HG03280 (cell line): ENCODE measurements at regions not wholly inside any gene's neighbourhood (a gene's known extent, or its start where the extent isn't known, plus 50 kb on each side); places are given as distances from the start of the nearest gene placed in this dataset.

ENCODE experiments used
- ATAC-seq: cut with Tn5 transposase; IDR thresholded peaks from one replicate; pipeline ENCODE4 v1.9.1; 2021; ENCODE audit warnings: mild to moderate bottlenecking, moderate library complexity; ENCODE audit not compliant: unreplicated experiment

DNA sequence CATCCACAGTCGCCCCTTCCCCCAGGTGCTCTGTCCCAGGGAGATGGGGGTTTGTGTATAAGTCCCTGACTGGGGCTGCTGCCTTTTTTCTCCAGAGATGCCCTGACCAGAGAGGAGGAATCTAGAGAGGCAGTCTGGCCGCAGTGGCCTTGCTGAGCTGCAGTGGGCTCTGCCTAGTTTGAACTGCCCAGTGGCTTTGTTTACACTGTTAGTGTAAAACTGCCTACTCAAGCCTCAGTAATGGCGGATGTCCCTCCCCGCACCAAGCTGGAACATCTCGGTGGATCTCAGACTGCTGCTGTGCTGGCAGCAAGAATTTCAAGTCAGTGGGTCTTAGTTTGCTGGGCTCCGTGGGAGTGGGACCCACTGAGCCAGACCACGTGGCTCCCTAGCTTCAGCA lies 102.6 kb upstream of the GIMD1 start:
- ATAC-seq, result no peak

DNA sequence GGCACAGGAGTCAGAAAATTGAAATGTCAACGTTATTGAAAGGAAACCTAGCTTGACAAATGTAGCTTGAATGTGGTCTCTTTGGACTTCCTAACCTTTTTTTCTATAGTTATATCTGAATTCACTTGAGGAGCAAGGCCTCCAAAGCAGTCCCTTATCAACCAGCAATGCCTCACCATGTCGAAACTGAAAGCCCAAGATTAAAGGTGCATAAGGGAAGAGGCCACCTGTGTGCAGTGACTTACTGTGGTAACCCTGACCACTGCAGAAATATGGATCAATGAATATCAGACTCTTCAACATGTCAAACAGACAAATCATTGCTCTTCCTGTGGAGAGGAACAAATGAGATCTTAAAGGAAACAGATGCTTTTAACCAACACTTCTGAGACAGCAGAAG lies 95.0 kb upstream of the GIMD1 start:
- no peak for ATAC-seq

DNA sequence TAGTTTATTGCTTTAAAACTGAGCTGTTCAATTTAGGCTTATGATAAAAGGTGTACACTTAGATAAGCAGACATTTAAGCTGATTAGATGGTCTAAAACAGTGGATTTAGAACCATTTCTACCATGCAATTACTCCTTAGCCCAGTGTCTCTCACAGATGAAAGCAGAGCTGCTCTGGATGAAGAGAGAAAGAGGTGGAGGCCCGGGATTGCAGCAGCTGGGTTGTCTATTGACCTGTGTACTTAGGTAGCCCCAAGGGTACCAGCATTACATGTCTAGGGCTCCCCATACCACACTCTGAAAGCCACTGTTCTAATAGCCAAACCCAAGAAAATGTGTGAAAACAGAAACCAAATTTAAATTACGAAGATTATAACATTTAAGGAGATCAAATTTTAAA lies 86.0 kb upstream of the GIMD1 start:
- ATAC-seq, result no peak

DNA sequence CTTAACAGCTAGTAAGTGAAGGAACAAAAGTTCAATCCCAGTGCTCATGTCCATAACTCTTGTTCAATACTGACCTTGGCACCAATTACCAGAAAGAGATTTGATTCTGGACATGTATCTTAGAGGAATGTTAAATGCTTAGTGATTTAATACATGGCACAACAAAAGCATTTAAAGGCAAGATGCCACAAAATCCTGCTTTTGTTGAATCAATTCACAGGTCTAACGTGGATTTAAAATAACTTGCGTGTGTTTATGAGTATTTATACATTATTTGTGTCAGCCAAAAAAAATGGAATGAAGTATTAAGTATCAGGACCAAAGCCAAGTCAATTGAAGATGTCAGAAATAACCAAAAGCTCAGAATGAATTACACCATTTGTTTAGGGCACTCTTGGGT lies 85.4 kb upstream of the GIMD1 start:
- no peak for ATAC-seq

DNA sequence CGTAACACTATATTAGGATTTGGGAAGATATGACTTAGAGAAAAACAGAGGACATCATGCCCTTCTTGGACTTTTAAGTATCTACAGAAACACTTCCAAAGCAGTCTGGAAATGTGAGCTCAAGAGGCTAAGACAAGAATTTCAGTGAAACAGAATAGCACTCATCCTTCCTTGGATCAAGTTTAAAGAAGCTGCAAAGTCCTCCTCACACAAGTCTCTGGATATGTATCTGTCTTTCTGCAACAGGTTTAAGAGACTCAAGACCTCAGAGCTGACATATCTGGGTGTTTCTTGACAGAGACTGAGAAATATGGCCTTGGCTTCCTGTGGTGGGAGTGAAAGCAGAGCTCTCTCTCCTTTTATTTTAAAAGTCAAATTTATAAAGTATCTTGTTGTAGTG lies 82.5 kb upstream of the GIMD1 start:
- ATAC-seq, result no peak

DNA sequence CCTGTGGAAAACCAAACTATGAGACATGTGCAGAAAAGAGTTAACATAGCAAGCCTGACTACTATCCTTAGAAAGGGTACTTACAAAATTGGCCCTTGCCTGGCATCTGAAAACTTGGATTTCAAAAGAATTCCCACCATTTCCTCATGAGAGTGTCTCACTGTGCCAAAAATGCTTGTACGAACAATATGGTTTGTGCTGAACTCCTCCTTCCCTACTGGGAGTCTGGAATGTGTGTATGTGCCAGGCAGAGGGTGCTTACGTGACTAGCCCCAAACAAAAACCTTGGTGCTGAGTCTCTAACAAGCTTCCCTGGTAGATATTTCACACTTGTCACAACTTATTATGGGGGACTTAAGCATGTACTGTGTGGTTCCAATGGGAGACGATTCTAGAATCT lies 81.7 kb upstream of the GIMD1 start:
- no peak for ATAC-seq

DNA sequence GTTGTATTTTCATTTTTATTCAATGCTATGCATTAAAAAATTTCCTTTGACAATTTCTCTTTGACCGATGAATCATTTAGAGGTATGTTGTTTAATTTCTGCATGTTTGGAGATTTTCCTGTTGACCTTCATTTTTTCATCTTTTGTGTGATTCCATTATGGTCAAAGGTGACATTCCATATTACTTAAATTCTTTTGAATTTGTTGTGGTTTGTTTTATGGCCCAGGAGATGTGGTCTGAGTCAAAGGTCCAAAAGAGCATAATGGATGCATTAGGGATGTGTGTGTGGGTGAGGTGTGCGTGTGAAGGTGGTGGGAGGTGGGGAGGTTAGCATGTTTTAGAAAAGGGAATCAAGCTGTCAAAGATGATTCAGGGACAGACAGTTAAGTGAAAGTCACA lies 76.0 kb upstream of the GIMD1 start:
- no peak for ATAC-seq

DNA sequence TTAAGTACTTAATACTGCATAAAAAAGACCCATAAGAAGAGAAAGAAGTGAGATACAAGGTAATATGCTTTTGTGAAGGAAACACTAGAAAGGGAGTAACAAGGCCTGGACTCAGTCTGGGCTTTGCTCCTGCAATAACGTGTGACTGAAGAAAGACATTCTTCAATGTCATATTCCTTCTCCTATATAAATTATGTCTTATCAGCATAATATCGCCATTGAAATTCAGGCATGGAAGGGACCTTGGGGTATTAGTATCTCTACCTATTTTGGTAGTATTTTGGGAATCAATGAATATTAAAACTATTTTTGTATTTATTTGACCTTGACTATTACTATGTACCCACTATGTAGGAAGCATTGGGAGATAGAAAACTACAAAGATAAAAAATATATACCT lies 62.2 kb upstream of the GIMD1 start:
- no peak for ATAC-seq

DNA sequence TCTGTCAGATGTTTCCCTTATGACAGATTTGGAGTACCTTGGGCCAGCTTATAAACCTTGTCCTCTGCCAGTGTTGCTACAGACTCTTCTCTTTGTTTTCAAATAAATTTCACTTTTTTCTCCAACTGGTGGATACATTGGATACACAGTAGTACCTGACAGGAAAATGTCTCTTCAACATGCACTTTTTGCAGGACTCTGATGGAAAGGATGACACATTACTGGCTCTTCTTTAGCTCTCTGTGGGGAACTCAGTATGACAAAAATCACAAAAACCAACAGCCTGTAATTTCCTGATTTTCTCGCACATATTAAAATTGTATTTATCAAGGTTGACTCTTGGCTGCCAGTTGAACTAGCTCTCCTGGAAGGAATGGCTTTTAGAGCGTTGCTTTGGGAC lies 61.3 kb upstream of the GIMD1 start:
- no peak for ATAC-seq

DNA sequence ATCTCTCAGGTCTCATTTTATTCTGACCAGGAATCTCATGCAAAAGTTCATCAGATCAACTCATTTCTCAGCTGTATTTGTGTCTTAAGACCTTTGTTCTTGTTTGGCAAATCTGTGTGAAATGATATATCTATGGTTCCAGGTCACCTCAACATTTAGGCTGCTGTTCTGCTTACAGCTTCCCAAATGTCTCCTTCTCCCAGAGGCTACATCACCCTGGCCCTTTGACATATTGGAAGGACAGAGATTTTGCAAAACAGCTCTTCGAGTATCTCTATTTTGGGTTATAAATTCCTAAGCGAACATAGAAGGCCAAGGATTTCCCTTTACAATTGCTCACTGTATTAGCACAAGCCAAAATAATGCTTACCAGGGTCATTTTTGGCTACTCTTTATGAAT lies 57.5 kb upstream of the GIMD1 start:
- no peak for ATAC-seq

DNA sequence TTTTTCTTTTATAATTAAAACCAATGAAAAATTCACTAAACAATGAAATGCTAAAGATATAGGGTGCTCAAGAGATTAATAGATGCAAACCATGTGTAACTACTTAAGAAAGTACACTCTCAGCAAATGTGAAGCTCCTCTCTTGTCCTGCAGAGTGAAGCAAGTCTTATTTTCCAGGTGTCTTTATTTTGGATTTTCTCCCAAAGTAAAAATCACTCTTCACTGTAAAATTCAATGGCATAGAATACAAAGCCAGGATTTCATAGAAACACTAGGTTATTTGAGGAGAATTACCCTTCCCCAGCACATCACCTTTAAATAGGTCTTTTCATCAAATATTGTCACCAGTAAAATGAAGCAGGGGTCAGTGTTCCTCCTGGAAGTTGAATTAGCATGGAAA lies 57.0 kb upstream of the GIMD1 start:
- no peak for ATAC-seq

DNA sequence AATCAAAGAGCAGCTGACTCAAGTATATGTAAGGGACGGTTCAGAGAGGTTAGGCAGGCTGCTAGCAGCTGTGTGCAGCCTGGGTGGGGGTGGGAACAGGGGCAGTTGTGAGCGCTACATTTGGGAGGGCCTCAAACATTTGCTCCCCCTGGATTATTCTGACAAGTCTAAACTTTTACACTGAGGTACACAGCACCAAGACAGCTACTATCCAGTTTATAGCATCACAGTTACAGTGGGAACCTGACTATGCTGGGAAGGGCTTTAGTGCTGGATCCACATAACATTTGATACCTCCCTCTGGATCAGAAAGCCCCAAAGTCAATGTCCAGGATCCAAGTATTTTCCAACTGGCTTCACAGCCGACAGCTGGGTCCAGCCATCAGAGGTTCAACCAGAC lies 55.8 kb upstream of the GIMD1 start:
- ATAC-seq, result no peak

DNA sequence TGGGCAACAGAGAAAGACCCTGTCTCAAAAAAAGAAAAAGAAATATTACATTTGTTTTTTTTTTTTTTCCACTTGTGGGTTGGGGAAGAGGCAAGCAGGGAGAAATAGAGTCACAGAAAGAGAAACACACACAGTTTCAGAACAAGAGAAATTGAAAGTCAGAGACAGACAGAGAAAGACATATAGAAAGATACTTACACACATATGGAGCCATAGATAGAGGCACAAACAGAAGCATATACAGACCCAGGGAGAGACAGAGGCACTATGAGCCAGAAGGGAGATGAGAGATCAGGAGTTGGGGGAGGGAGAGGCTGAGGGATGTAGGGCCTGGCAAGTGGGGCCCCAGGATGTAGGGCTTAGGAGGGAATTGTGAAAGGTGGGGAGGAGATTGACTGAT lies 55.2 kb upstream of the GIMD1 start:
- no peak for ATAC-seq

DNA sequence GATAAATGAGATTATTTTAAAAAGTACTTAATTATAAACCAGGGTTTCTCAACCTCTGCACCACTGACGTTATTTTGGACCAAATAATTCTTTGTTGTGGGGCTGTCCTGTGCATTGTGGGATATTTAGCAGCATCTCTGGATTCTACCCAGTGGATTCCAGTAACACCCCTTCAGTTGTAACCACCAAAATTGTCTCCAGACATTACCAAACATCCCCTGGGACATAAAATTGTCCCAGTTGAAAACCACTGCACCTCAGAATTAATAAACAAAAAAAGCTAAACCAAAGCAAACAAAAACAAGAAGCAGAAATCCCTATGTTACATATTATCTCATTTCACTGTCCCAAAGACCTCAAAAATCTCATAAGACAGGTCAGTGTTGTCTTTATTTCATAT lies 54.2 kb upstream of the GIMD1 start:
- ATAC-seq, result no peak

DNA sequence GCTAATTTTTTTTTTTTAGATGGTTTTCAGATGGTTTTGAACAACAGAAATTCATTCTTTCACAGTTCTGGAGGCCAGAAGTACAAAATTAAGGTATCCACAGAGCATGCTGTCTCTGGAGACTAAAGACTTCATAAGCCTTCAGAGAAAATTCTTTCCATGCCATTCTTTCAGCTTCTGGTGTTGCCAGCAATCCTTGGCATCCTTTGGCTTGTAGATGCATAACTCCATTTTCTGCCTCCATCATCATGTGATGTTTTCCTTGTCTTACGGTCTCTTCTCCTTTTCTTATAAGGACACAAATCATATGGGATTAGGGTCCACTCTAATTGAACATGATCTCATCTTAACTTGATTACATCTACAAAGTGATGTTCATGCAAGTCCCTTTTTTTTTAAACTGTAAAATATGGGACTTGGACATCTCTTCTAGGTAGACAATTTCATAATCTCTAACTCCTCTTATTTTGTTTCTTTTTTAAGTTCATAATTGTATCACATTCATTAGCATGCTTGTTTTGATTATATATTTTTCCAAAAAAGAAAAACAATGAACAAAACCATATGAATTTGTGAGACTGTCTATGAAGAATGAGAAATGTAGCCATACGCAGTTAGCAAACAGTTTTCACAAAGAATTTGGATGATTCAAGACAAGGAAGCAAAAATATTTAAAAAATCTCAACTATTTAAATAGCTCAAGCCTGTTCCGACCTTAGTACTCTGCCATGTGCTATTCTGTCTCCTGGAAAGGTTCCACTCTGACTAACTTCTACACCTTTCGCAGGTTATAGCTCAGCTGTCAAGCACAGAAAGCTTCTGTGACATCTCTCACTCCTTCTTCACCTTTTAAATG lies 53.1 kb upstream of the GIMD1 start:
- no peak for ATAC-seq

DNA sequence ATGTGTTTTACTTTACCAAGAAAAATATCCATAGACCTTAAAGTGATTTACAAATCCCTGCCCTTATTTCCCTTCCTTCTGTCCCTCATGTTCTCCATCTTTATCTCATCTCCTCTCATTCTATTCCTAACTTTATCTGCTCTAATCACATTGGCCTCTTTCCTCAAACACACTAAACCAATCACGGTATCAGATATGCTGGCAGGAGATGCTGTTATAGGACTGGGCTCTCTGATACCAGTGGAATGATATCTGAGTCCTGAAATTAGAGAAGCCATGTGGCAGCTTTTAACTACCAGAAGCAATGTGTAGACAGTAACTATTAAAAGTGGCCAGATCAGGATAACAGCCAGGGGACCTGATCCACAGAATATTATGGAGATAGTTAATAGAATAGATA lies 49.9 kb upstream of the GIMD1 start:
- ATAC-seq, result no peak
